Upper lobe of left lung (tissue), 6 donors: ENCODE measurements at regions not wholly inside any gene's neighbourhood (a gene's known extent, or its start where the extent isn't known, plus 50 kb on each side); places are given as distances from the start of the nearest gene placed in this dataset.

Experiments used
- ATAC-seq, 2 donors: fragments of 200-7000 bp; cut with Tn5 transposase; one replicate each; pipeline ENCODE4 v1.9.1; 2022; ENCODE audit warnings: mild to moderate bottlenecking in 2 of 2, moderate library complexity in 2 of 2; ENCODE audit not compliant: low FRiP score in 2 of 2
- DNase-seq, 2 donors: peaks; one replicate each; pipeline ENCODE4 v3.0.0-alpha.2; 2019 to 2020
- H3K27ac ChIP-seq, 4 donors: fragments of 200-600 bp; sonication (generic); one replicate each; pipeline ENCODE4 v1.5.1; 2016 to 2019
- H3K27me3 ChIP-seq, 4 donors: fragments of 200-600 bp; sonication (generic); one replicate each; pipeline ENCODE4 v1.5.1; 2017 to 2019
- H3K36me3 ChIP-seq, 4 donors: fragments of 200-600 bp; sonication (generic); one replicate each; pipeline ENCODE4 v1.5.1; 2016 to 2019
- H3K4me1 ChIP-seq, 4 donors: fragments of 200-600 bp; sonication (generic); one replicate each; pipeline ENCODE4 v1.5.1; 2018 to 2019
- H3K4me3 ChIP-seq, 4 donors: fragments of 200-600 bp; sonication (generic); one replicate each; pipeline ENCODE4 v1.5.1; 2017 to 2019; ENCODE audit warnings: mild to moderate bottlenecking in 2 of 4, moderate library complexity in 1 of 4
- H3K9me3 ChIP-seq, 4 donors: fragments of 200-600 bp; sonication (generic); one replicate each; pipeline ENCODE4 v1.5.1; 2018 to 2019
- EP300 ChIP-seq, 4 donors: sonication (generic); formaldehyde crosslinking; IDR thresholded peaks; one replicate each; pipeline ENCODE4 v1.5.1; 2017; ENCODE audit warnings: antibody characterized with exemption in 4 of 4, control low read depth in 2 of 4
- POLR2A ChIP-seq, 4 donors: fragments of 450-650 bp; IDR thresholded peaks; one replicate each; pipeline ENCODE4 v1.5.1; 2016 to 2017; ENCODE audit warnings: antibody characterized with exemption in 4 of 4, mild to moderate bottlenecking in 2 of 4
- POLR2AphosphoS5 ChIP-seq, 2 donors: sonication (generic); formaldehyde crosslinking; IDR thresholded peaks; one replicate each; pipeline ENCODE4 v1.5.1; 2017; ENCODE audit warnings: antibody characterized with exemption in 2 of 2
- WGBS, 2 donors: methylation state at CpG; one replicate each; pipeline ENCODE4 v1.1.5; 2017 to 2018; 5-methylcytosine and 5-hydroxymethylcytosine counted together
- TF ChIP-seq, protein P1 (sequence below), 6 experiments: fragments of 450-650 bp in 4 of 6; fragments of 200-600 bp in 2 of 6; sonication (generic) in 2 of 6; IDR thresholded peaks; one replicate each; pipeline ENCODE4 v1.5.1; 2016 to 2019; ENCODE audit warnings: antibody characterized with exemption in 6 of 6
- donor health status: DM: no; HTN: no; CAD: no; lungs with moderate emphysema.
- donor health status: DM: no; HTN: yes; CAD: no; lungs with severe emphysema.

DNA sequence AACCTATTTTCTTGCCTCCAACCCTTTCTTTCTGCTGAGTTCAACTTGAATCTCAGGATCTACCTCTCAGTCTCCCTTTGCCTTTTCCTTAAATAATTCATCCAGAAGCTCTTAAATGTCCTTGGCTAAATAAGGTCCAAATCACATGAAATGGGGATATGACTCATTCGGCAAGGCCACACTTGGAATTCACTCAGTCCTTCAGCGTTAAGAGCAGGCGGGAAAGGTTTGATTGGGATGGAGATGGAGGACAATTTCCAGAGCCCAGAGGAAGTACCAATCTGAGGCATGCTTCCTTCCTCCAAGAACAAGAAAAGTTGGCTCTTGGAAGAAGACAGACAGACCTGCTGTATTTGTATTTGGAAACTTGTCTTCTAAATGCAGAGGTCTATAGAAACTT is 128.5 kb downstream of the PROX1 start:
- Histone ChIP-seq H3K27ac (no peak overlapping the region), H3K9me3 (peaks cover 0 to 18% (median 13%) of the 10 kb centered on the region in 4 donors), H3K4me3 (no peak overlapping the region), H3K27me3 (no peaks in the 10 kb centered on the region), H3K36me3 (no peaks in the 10 kb centered on the region), H3K4me1 (no peaks in the 10 kb centered on the region)
- TF ChIP-seq POLR2AphosphoS5 (IDR thresholded peaks at IDR 0.05) (no peak), POLR2A (IDR thresholded peaks at IDR 0.05) (no peak), EP300 (IDR thresholded peaks at IDR 0.05) (no peak)
- TF ChIP-seq, protein P1, sequence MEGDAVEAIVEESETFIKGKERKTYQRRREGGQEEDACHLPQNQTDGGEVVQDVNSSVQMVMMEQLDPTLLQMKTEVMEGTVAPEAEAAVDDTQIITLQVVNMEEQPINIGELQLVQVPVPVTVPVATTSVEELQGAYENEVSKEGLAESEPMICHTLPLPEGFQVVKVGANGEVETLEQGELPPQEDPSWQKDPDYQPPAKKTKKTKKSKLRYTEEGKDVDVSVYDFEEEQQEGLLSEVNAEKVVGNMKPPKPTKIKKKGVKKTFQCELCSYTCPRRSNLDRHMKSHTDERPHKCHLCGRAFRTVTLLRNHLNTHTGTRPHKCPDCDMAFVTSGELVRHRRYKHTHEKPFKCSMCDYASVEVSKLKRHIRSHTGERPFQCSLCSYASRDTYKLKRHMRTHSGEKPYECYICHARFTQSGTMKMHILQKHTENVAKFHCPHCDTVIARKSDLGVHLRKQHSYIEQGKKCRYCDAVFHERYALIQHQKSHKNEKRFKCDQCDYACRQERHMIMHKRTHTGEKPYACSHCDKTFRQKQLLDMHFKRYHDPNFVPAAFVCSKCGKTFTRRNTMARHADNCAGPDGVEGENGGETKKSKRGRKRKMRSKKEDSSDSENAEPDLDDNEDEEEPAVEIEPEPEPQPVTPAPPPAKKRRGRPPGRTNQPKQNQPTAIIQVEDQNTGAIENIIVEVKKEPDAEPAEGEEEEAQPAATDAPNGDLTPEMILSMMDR (IDR thresholded peaks at IDR 0.05) = no peak
- DNase-seq (no peak), ATAC-seq (no peak)
- 80 to 90% methylated on average over 3 of the region's 3 CpGs for WGBS, 2 donors

DNA sequence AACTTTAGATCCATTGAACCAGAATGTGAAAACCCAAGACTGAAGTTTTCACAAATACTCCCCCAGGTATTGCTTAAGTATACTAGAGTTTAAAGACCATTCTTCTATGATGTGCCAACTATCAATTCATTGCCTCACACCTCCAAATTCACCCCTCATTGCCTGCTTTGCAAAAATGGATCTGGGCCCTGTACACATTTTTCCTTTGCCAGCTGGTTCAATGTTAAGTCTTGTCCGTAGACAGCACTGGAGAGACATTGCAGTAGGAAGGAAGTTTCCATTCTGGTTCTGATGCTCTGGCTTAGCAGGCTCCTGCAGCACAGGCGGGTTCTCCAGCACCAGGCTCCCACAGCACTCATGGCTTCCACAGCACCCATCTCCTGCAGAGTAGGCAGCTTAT is 130.0 kb downstream of the PROX1 start:
- Histone ChIP-seq H3K27ac (no peak overlapping the region), H3K27me3 (no peaks in the 10 kb centered on the region), H3K4me3 (no peak overlapping the region), H3K4me1 (no peaks in the 10 kb centered on the region), H3K9me3 (peaks cover 0 to 18% (median 13%) of the 10 kb centered on the region in 4 donors), H3K36me3 (no peaks in the 10 kb centered on the region)
- 87 to 91% methylated on average over 2 of the region's 2 CpGs for WGBS, 2 donors
- ATAC-seq (no peak), DNase-seq (no peak)
- TF ChIP-seq POLR2AphosphoS5 (IDR thresholded peaks at IDR 0.05) (no peak), POLR2A (IDR thresholded peaks at IDR 0.05) (no peak), EP300 (IDR thresholded peaks at IDR 0.05) (no peak)
- TF ChIP-seq, protein P1 (IDR thresholded peaks at IDR 0.05) = no peak

DNA sequence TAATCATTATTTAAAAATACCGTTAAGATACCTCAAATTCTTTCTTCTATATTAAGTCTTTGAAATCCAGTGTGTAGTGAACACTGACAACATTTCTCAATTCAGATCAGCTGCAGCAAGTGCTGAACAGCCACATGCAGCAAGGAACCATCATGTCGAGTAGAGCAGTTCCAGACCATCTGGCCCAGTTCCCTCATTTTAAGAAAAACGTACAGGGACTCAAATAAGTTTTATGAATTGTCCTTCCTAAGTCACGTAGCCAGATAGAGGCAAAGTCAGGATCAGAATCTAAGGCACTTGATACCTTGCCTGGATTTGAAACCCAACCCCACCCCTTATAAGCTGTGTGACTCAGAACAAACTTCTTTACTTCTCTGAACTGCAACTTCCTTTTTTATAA is 132.4 kb downstream of the PROX1 start:
- ATAC-seq = no peak
- 67 to 70% methylated on average over 4 of the region's 4 CpGs for WGBS, 2 donors
- Histone ChIP-seq H3K9me3 (peaks cover 0 to 18% (median 13%) of the 10 kb centered on the region in 4 donors), H3K27me3 (no peaks in the 10 kb centered on the region), H3K27ac (no peak overlapping the region), H3K4me3 (no peak overlapping the region), H3K4me1 (peaks cover 0 to 2% (median 0%) of the 10 kb centered on the region in 4 donors), H3K36me3 (no peaks in the 10 kb centered on the region)
- no peak for DNase-seq
- TF ChIP-seq POLR2A (IDR thresholded peaks at IDR 0.05) (no peak), POLR2AphosphoS5 (IDR thresholded peaks at IDR 0.05) (no peak), EP300 (IDR thresholded peaks at IDR 0.05) (no peak)
- TF ChIP-seq, protein P1 (IDR thresholded peaks at IDR 0.05) = no peak

DNA sequence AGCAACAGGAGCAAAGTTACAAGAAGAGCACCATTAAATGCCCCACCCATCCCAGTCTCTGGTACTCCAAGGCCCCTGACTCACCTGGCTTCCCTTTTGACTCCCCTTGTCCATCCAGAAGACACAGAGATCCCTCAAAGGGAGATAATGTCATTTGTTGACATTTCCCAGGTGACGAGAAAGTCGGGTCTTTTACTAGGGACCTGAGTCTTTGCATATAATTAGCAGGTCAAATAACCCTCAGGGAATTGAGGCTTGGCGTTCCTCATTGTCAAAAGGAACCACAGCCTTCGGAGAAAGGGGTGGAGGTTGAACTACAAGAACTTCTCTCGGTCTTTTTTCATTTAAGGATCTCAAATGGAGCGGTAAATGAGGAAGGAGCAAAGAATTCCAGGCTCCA is 133.2 kb downstream of the PROX1 start:
- Histone ChIP-seq H3K4me3 (no peak overlapping the region), H3K36me3 (no peaks in the 10 kb centered on the region), H3K4me1 (peaks cover 0 to 2% (median 0%) of the 10 kb centered on the region in 4 donors), H3K9me3 (peaks cover 0 to 18% (median 13%) of the 10 kb centered on the region in 4 donors), H3K27me3 (no peaks in the 10 kb centered on the region), H3K27ac (no peak overlapping the region)
- ATAC-seq (no peak), DNase-seq (no peak)
- TF ChIP-seq POLR2A (IDR thresholded peaks at IDR 0.05) (no peak), EP300 (IDR thresholded peaks at IDR 0.05) (no peak), POLR2AphosphoS5 (IDR thresholded peaks at IDR 0.05) (no peak)
- TF ChIP-seq, protein P1 (IDR thresholded peaks at IDR 0.05) = no peak
- 64 to 78% methylated on average over 6 of the region's 6 CpGs for WGBS, 2 donors

DNA sequence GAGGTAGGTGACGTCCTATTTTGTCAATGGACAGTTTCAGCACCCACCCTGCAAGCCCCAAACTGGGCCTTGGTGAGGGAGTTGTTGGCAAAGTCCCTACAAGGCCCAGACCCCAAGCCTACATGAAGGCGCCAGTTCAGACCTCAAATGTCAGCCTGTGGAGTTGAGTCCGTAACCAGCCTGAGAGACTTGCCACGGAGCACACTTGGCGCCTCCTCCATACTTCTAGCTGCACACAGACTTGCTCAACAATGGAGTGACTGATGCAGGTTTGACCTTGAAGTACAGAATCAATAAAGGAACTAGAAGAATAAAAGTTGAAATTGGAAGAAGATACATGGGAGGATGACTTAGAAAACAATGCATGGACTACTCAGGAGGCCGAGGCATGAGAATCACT is 134.3 kb downstream of the PROX1 start:
- Histone ChIP-seq H3K27ac (no peak overlapping the region), H3K36me3 (no peaks in the 10 kb centered on the region), H3K4me3 (no peak overlapping the region), H3K4me1 (peaks cover 0 to 2% (median 0%) of the 10 kb centered on the region in 4 donors), H3K27me3 (no peaks in the 10 kb centered on the region), H3K9me3 (peaks cover 0 to 14% (median 12%) of the 10 kb centered on the region in 4 donors)
- no peak for TF ChIP-seq POLR2AphosphoS5 (IDR thresholded peaks at IDR 0.05)
- TF ChIP-seq POLR2A (IDR thresholded peaks at IDR 0.05) = no peak
- TF ChIP-seq, protein P1 (IDR thresholded peaks at IDR 0.05) = no peak
- TF ChIP-seq EP300 (IDR thresholded peaks at IDR 0.05) = no peak
- ATAC-seq = no peak
- DNase-seq = no peak
- WGBS, 2 donors = 91 to 93% methylated on average over 5 to 6 of the region's 6 CpGs
